Ishikawa (cell line): ENCODE measurements at regions not wholly inside any gene's neighbourhood (a gene's known extent, or its start where the extent isn't known, plus 50 kb on each side); places are given as distances from the start of the nearest gene placed in this dataset.

Experiments used
- CEBPB ChIP-seq: IDR thresholded peaks from 2 replicates; pipeline ENCODE4 v1.6.1; 2012
- CREB1 ChIP-seq: IDR thresholded peaks from 2 replicates; pipeline ENCODE4 v1.6.1; 2012; ENCODE audit warnings: low read depth
- EGR1 ChIP-seq: IDR thresholded peaks from 2 replicates; pipeline ENCODE4 v1.6.1; 2012
- EP300 ChIP-seq: IDR thresholded peaks from 2 replicates; pipeline ENCODE4 v1.6.1; 2012; ENCODE audit warnings: borderline replicate concordance
- FOXM1 ChIP-seq: IDR thresholded peaks from 2 replicates; pipeline ENCODE4 v1.6.1; 2012; ENCODE audit warnings: low read depth, borderline replicate concordance
- MAX ChIP-seq: IDR thresholded peaks from 2 replicates; pipeline ENCODE4 v1.6.1; 2012
- NFIC ChIP-seq: IDR thresholded peaks from 2 replicates; pipeline ENCODE4 v1.6.1; 2012
- RAD21 ChIP-seq: IDR thresholded peaks from 2 replicates; pipeline ENCODE4 v1.6.1; 2012; ENCODE audit warnings: low read depth
- REST ChIP-seq: IDR thresholded peaks from 2 replicates; pipeline ENCODE4 v1.6.1; 2012; ENCODE audit warnings: low read depth, mild to moderate bottlenecking
- TAF1 ChIP-seq: IDR thresholded peaks from 2 replicates; pipeline ENCODE4 v1.6.1; 2012; ENCODE audit warnings: low read depth, mild to moderate bottlenecking
- TCF12 ChIP-seq: IDR thresholded peaks from 2 replicates; pipeline ENCODE4 v1.6.1; 2012; ENCODE audit warnings: low read depth
- TEAD4 ChIP-seq: IDR thresholded peaks from 2 replicates; pipeline ENCODE4 v1.6.1; 2012
- USF1 ChIP-seq: IDR thresholded peaks from 2 replicates; pipeline ENCODE4 v1.6.1; 2012
- YY1 ChIP-seq: IDR thresholded peaks from 2 replicates; pipeline ENCODE4 v1.6.1; 2012; ENCODE audit warnings: low read depth
- ZBTB7A ChIP-seq: IDR thresholded peaks from 2 replicates; pipeline ENCODE4 v1.6.1; 2012; ENCODE audit warnings: low read depth

- TF ChIP-seq CREB1 (no peak), TEAD4 (no peak), NFIC (no peak), REST (no peak), EGR1 (no peak), MAX (no peak), TAF1 (no peak), EP300 (no peak)
These were observed 551.0 kb upstream of the AUTS2 start for GRCh38 chr7:69047151-69047754.

GRCh38 chr7:69049326-69049725 is 548.9 kb upstream of the AUTS2 start:
- no peak for TF ChIP-seq REST
- TF ChIP-seq USF1, result no peak
- TF ChIP-seq MAX, result no peak
- TF ChIP-seq NFIC, result no peak
- no peak for TF ChIP-seq RAD21
- no peak for TF ChIP-seq TAF1
- no peak for TF ChIP-seq TCF12
- no peak for TF ChIP-seq ZBTB7A
- no peak for TF ChIP-seq EP300

- TF ChIP-seq TEAD4 (no peak), CEBPB (no peak), MAX (no peak), REST (no peak), EGR1 (no peak), TAF1 (no peak), CREB1 (no peak), RAD21 (no peak), YY1 (no peak), ZBTB7A (no peak), EP300 (no peak), NFIC (no peak), TCF12 (no peak), FOXM1 (no peak)
These were observed 545.8 kb upstream of the AUTS2 start for GRCh38 chr7:69052447-69052846.

- TF ChIP-seq ZBTB7A (no peak), NFIC (no peak), USF1 (no peak), MAX (no peak), YY1 (no peak), CREB1 (no peak), EP300 (no peak), REST (no peak), RAD21 (no peak), CEBPB (no peak), TCF12 (no peak), TEAD4 (no peak), FOXM1 (no peak), EGR1 (no peak), TAF1 (no peak)
These were observed 537.8 kb upstream of the AUTS2 start for GRCh38 chr7:69060516-69060915.
